H1 (cell line): ENCODE measurements at regions not wholly inside any gene's neighbourhood (a gene's known extent, or its start where the extent isn't known, plus 50 kb on each side); places are given as distances from the start of the nearest gene placed in this dataset.

Experiments used
- CTCF ChIA-PET: fragments of 300-600 bp; sonication (Branson Sonifier 250); formaldehyde crosslinking; loops from one replicate; lab custom pipeline; 2021; ENCODE audit not compliant: partially characterized antibody; lab: Charles Lee
- POLR2A ChIA-PET: fragments of 300-600 bp; sonication (Branson Sonifier 250); formaldehyde crosslinking; loops from one replicate; lab custom pipeline; 2021; ENCODE audit warnings: inconsistent platforms; ENCODE audit not compliant: partially characterized antibody; lab: Charles Lee
- DNase-seq, 2 experiments: peaks; one replicate each; pipeline versions ENCODE4 v3.0.0 to v3.0.0-alpha.2; 2010 to 2022; ENCODE audit warnings: low spot score in 2 of 2, low read depth in 1 of 2, mixed read lengths in 1 of 2
- FAIRE-seq: peaks from 2 replicates; lab custom pipeline; 2011; peaks lifted over from hg19 to GRCh38; lab: Jason Lieb, UNC
- H2AFZ ChIP-seq: 2 replicates; pipeline ENCODE4 v1.8.1; 2012; ENCODE audit warnings: low read length, inconsistent platforms
- H2AK5ac ChIP-seq: 2 replicates; pipeline ENCODE4 v1.6.1; 2013; ENCODE audit warnings: low read depth, low read length
- H2BK120ac ChIP-seq: replicated peaks from 2 replicates; pipeline ENCODE3; 2013; ENCODE audit warnings: low read depth, low read length, inconsistent platforms
- H2BK12ac ChIP-seq: 2 replicates; pipeline ENCODE4 v1.6.1; 2013; ENCODE audit warnings: low read depth, low read length
- H2BK15ac ChIP-seq: 2 replicates; pipeline ENCODE4 v1.6.1; 2013; ENCODE audit warnings: low read length
- H2BK20ac ChIP-seq: 2 replicates; pipeline ENCODE4 v1.6.1; 2013; ENCODE audit warnings: low read length
- H2BK5ac ChIP-seq: 2 replicates; pipeline ENCODE4 v1.6.1; 2013; ENCODE audit warnings: low read depth, low read length
- H3K14ac ChIP-seq: 2 replicates; pipeline ENCODE4 v1.6.1; 2013; ENCODE audit warnings: inconsistent platforms; ENCODE audit not compliant: insufficient read length
- H3K18ac ChIP-seq: 2 replicates; pipeline ENCODE4 v1.6.1; 2013; ENCODE audit warnings: low read length; ENCODE audit errors: extremely low read depth
- H3K23ac ChIP-seq: 2 replicates; pipeline ENCODE4 v1.6.1; 2013; ENCODE audit warnings: inconsistent platforms; ENCODE audit not compliant: insufficient read length
- H3K23me2 ChIP-seq: 2 replicates; pipeline ENCODE4 v1.6.1; 2013; ENCODE audit warnings: low read depth, low read length
- H3K27ac ChIP-seq: 2 replicates; pipeline ENCODE4 v1.6.1; 2011; ENCODE audit warnings: low read depth, low read length, inconsistent platforms
- H3K27me3 ChIP-seq, 4 experiments: replicated peaks in 1 of 4; 1 replicate in 1 of 4; 2 replicates in 3 of 4; pipeline versions ENCODE4 v1.6.1 to v1.8.1; 2011 to 2013; ENCODE audit warnings: low read length in 3 of 4, mild to moderate bottlenecking in 3 of 4, inconsistent platforms in 2 of 4, mixed read lengths in 2 of 4, moderate library complexity in 1 of 4; ENCODE audit not compliant: control insufficient read depth in 3 of 4, insufficient read depth in 3 of 4; ENCODE audit errors: extremely low read depth in 1 of 4
- H3K36me3 ChIP-seq, 4 experiments: 2 replicates each; pipeline versions ENCODE4 v1.6.1 to v1.8.1; 2011 to 2013; ENCODE audit warnings: mild to moderate bottlenecking in 4 of 4, low read length in 3 of 4, moderate library complexity in 2 of 4, control low read depth in 1 of 4, inconsistent platforms in 1 of 4; ENCODE audit not compliant: insufficient read depth in 4 of 4, control insufficient read depth in 2 of 4
- H3K4ac ChIP-seq: replicated peaks from 2 replicates; pipeline ENCODE3; 2013; ENCODE audit warnings: low read length, low read depth, mixed read lengths, inconsistent platforms; ENCODE audit not compliant: insufficient read length
- H3K4me1 ChIP-seq, 4 experiments: replicated peaks in 1 of 4; 1 replicate in 1 of 4; 2 replicates in 3 of 4; pipeline versions ENCODE4 v1.6.1 to v1.8.1; 2011 to 2013; ENCODE audit warnings: low read length in 3 of 4, inconsistent platforms in 2 of 4, mixed read lengths in 1 of 4; ENCODE audit not compliant: insufficient read depth in 4 of 4, control insufficient read depth in 3 of 4
- H3K4me2 ChIP-seq, 2 experiments: 2 replicates each; pipeline versions ENCODE4 v1.6.1 to v1.8.1; 2011 to 2013; ENCODE audit warnings: low read depth in 2 of 2, low read length in 2 of 2, control low read depth in 1 of 2, inconsistent platforms in 1 of 2, mild to moderate bottlenecking in 1 of 2; ENCODE audit not compliant: insufficient read depth in 1 of 2
- H3K4me3 ChIP-seq, 4 experiments: fragments of 200-600, 300-600 bp in 1 of 4; sonication (generic), shearing (Covaris generic), sonication (Bioruptor Twin) in 1 of 4; 2 replicates each; pipeline versions ENCODE4 v1.5.1 to v1.8.1; 2011 to 2016; ENCODE audit warnings: low read length in 4 of 4, low read depth in 3 of 4, control low read depth in 2 of 4, inconsistent platforms in 2 of 4, mild to moderate bottlenecking in 2 of 4, mixed read lengths in 1 of 4, moderate library complexity in 1 of 4; ENCODE audit not compliant: insufficient read depth in 2 of 4; ENCODE audit errors: extremely low read depth in 1 of 4
- H3K56ac ChIP-seq: replicated peaks from 2 replicates; pipeline ENCODE3; 2013; ENCODE audit warnings: low read depth, mild to moderate bottlenecking, mixed read lengths, low read length, inconsistent platforms; ENCODE audit not compliant: insufficient read length
- H3K79me1 ChIP-seq: 2 replicates; pipeline ENCODE4 v1.6.1; 2013; ENCODE audit warnings: low read depth, low read length, control low read depth
- H3K79me2 ChIP-seq, 2 experiments: 2 replicates each; pipeline versions ENCODE4 v1.6.1 to v1.8.1; 2012 to 2013; ENCODE audit warnings: low read length in 2 of 2, mild to moderate bottlenecking in 2 of 2, inconsistent platforms in 1 of 2; ENCODE audit not compliant: insufficient read depth in 2 of 2, control insufficient read depth in 1 of 2
- H3K9ac ChIP-seq, 4 experiments: replicated peaks in 1 of 4; 1 replicate in 1 of 4; 2 replicates in 3 of 4; pipeline versions ENCODE4 v1.6.1 to v1.8.1; 2011 to 2013; ENCODE audit warnings: low read depth in 3 of 4, low read length in 3 of 4, control low read depth in 2 of 4, mild to moderate bottlenecking in 2 of 4, moderate library complexity in 2 of 4, inconsistent platforms in 1 of 4; ENCODE audit errors: extremely low read depth in 1 of 4
- H3K9me3 ChIP-seq, 2 experiments: 2 replicates each; pipeline versions ENCODE4 v1.6.1 to v1.8.1; 2012 to 2013; ENCODE audit warnings: mild to moderate bottlenecking in 2 of 2, moderate library complexity in 2 of 2, control low read depth in 1 of 2, inconsistent platforms in 1 of 2, low read depth in 1 of 2, low read length in 1 of 2, mixed read lengths in 1 of 2; ENCODE audit not compliant: insufficient read depth in 2 of 2
- H4K20me1 ChIP-seq, 2 experiments: replicated peaks in 1 of 2; 2 replicates each; pipeline versions ENCODE3 to v1.8.1; 2011 to 2013; ENCODE audit warnings: inconsistent platforms in 2 of 2, low read length in 2 of 2, mild to moderate bottlenecking in 1 of 2; ENCODE audit not compliant: insufficient read depth in 2 of 2, control insufficient read depth in 1 of 2
- H4K5ac ChIP-seq: 2 replicates; pipeline ENCODE4 v1.6.1; 2013; ENCODE audit warnings: low read length, low read depth, mixed read lengths, inconsistent platforms; ENCODE audit not compliant: insufficient read length
- H4K8ac ChIP-seq: 2 replicates; pipeline ENCODE4 v1.8.0; 2013; ENCODE audit warnings: mild to moderate bottlenecking, moderate library complexity, low read length, inconsistent platforms; ENCODE audit not compliant: insufficient read depth; ENCODE audit errors: extremely low read depth
- H4K91ac ChIP-seq: replicated peaks from 2 replicates; pipeline ENCODE3; 2013; ENCODE audit warnings: low read length, mixed read lengths, inconsistent platforms; ENCODE audit not compliant: insufficient read length
- BCL11A ChIP-seq, 2 experiments: IDR thresholded peaks; one replicate each; pipeline ENCODE4 v1.6.1; 2011; ENCODE audit warnings: low read depth in 2 of 2, low read length in 2 of 2, mild to moderate bottlenecking in 2 of 2
- CTCF ChIP-seq, 3 experiments: IDR thresholded peaks; 1 replicate in 2 of 3; 2 replicates in 1 of 3; pipeline versions ENCODE4 v1.5.1 to v1.6.1; 2011; ENCODE audit warnings: low read length in 3 of 3, mild to moderate bottlenecking in 3 of 3, inconsistent platforms in 2 of 3, low read depth in 1 of 3, moderate library complexity in 1 of 3; ENCODE audit not compliant: insufficient read depth in 1 of 3; ENCODE audit errors: control extremely low read depth in 1 of 3
- HDAC2 ChIP-seq, 2 experiments: fragments of 300-600 bp in 1 of 2; sonication (generic) in 1 of 2; IDR thresholded peaks; 2 replicates each; pipeline ENCODE4 v1.6.1; 2011 to 2012; ENCODE audit warnings: low read depth in 2 of 2, low read length in 2 of 2, mild to moderate bottlenecking in 2 of 2, moderate library complexity in 2 of 2, borderline replicate concordance in 1 of 2, inconsistent platforms in 1 of 2
- RAD21 ChIP-seq, 2 experiments: IDR thresholded peaks in 1 of 2; conservative IDR thresholded peaks in 1 of 2; 2 replicates each; pipeline ENCODE4 v1.6.1; 2011; ENCODE audit warnings: low read depth in 2 of 2, low read length in 2 of 2, improper control_type of control experiment in 1 of 2, inconsistent platforms in 1 of 2, mild to moderate bottlenecking in 1 of 2, moderate library complexity in 1 of 2
- WGBS, 2 experiments: shearing (Covaris generic) in 1 of 2; methylation state at CpG; one replicate each; pipeline versions ENCODE4 v1.1.6 to v1.1.7; 2013 to 2015; ENCODE audit warnings: low lambda C conversion rate in 2 of 2, mixed read lengths in 2 of 2, inconsistent platforms in 1 of 2, low coverage in 1 of 2, missing lambda C conversion rate in 1 of 2; ENCODE audit not compliant: insufficient replicate concordance in 2 of 2, insufficient coverage in 1 of 2, insufficient read length in 1 of 2; ENCODE audit errors: extremely low coverage in 1 of 2, missing lambda C conversion rate in 1 of 2; 5-methylcytosine and 5-hydroxymethylcytosine counted together

GRCh38 chr9:95736370-95736769 lies 139.1 kb upstream of the ERCC6L2 start:
- no peak overlapping the region for H4K8ac ChIP-seq
- no peak overlapping the region for H2BK120ac ChIP-seq
- no peak overlapping the region for H2AFZ ChIP-seq
- peaks cover 0 to 3% (median 0%) of the 10 kb centered on the region in 4 experiments; a peak in 2 of 7 replicates for H3K4me1 ChIP-seq
- H3K56ac ChIP-seq = no peak overlapping the region
- no peak overlapping the region for H2BK5ac ChIP-seq
- H2BK20ac ChIP-seq = no peak overlapping the region
- no peaks in the 10 kb centered on the region for H3K9me3 ChIP-seq
- no peak for DNase-seq
- no peak overlapping the region for H3K4me3 ChIP-seq
- POLR2A ChIA-PET = interaction anchor here (1.5 kb wide), 1 partner anchor 139 kb away, joined by 5 read pairs; the partner anchor contains the start of gene ERCC6L2
- H3K14ac ChIP-seq = no peak overlapping the region
- no peaks in the 10 kb centered on the region for H3K79me1 ChIP-seq
- H3K79me2 ChIP-seq = no peaks in the 10 kb centered on the region
- H4K20me1 ChIP-seq = no peaks in the 10 kb centered on the region
- H3K23me2 ChIP-seq = no peaks in the 10 kb centered on the region
- H3K18ac ChIP-seq = no peak overlapping the region
- H3K9ac ChIP-seq = no peak overlapping the region
- no peak overlapping the region for H3K23ac ChIP-seq
- H3K36me3 ChIP-seq = no peaks in the 10 kb centered on the region
- no peak overlapping the region for H3K4ac ChIP-seq
- H3K27me3 ChIP-seq = no peaks in the 10 kb centered on the region
- TF ChIP-seq HDAC2 (IDR thresholded peaks at IDR 0.05; ENCODE audit: borderline replicate concordance in 1 of 2, low read depth in 2 of 2, low read length in 2 of 2) (no peak), CTCF (IDR thresholded peaks at IDR 0.05; ENCODE audit: control extremely low read depth in 1 of 3, insufficient read depth in 1 of 3, low read depth in 1 of 3, low read length in 3 of 3) (peak; percentile 51 to 74 (median 55)), BCL11A (IDR thresholded peaks at IDR 0.05; ENCODE audit: low read depth in 2 of 2, low read length in 2 of 2) (no peak), RAD21 (IDR thresholded peaks at IDR 0.05 in 1 of 2, conservative IDR thresholded peaks at IDR 0.05 in 1 of 2; ENCODE audit: low read depth in 2 of 2, low read length in 2 of 2) (peak; percentile 36 to 60)
- TF ChIP-seq, all 59 proteins: peak for 2
- no peak overlapping the region for H2AK5ac ChIP-seq
- H2BK15ac ChIP-seq = no peak overlapping the region
- no peak overlapping the region for H4K5ac ChIP-seq
- WGBS, 2 experiments = 79% methylated on average over 5 of the region's 5 CpGs; no CpG with 5 or more reads in 1 of the 2 experiments
- FAIRE-seq = peak; percentile 45
- H2BK12ac ChIP-seq = no peak overlapping the region
- no peak overlapping the region for H3K27ac ChIP-seq
- H3K4me2 ChIP-seq = no peak overlapping the region
- CTCF ChIA-PET = interaction anchor here (0.6 to 2.9 kb wide), 48 partner anchors 9 to 478 kb away, joined by 3 to 16 read pairs (median 4); partner anchors contain the start of gene ERCC6L2
- no peak overlapping the region for H4K91ac ChIP-seq
